H1 (cell line): ENCODE measurements at regions not wholly inside any gene's neighbourhood (a gene's known extent, or its start where the extent isn't known, plus 50 kb on each side); places are given as distances from the start of the nearest gene placed in this dataset.

ENCODE experiments used
- BACH1 ChIP-seq: IDR thresholded peaks from 2 replicates; pipeline ENCODE4 v1.6.1; 2012; ENCODE audit warnings: low read length, improper control_type of control experiment
- EZH2 ChIP-seq: fragments of 200-600 bp; sonication (generic); IDR thresholded peaks from 2 replicates; pipeline ENCODE4 v1.7.1; 2012; ENCODE audit warnings: low read depth, mild to moderate bottlenecking, moderate library complexity, low read length, inconsistent platforms; ENCODE audit not compliant: severe bottlenecking
- KDM1A ChIP-seq: fragments of 200-600, 300-600 bp; sonication (generic); IDR thresholded peaks from 2 replicates; pipeline ENCODE4 v1.7.1; 2016; ENCODE audit warnings: mild to moderate bottlenecking, low read length, borderline replicate concordance
- KDM5A ChIP-seq: fragments of 200-600 bp; IDR thresholded peaks from 2 replicates; pipeline ENCODE4 v1.7.1; 2012; ENCODE audit warnings: mild to moderate bottlenecking, low read length, inconsistent platforms, mixed read lengths
- POLR2AphosphoS5 ChIP-seq: IDR thresholded peaks from 2 replicates; pipeline ENCODE4 v1.6.1; 2011; ENCODE audit warnings: low read depth, low read length
- RAD21 ChIP-seq, 2 experiments: IDR thresholded peaks in 1 of 2; conservative IDR thresholded peaks in 1 of 2; 2 replicates each; pipeline ENCODE4 v1.6.1; 2011; ENCODE audit warnings: low read depth in 2 of 2, low read length in 2 of 2, improper control_type of control experiment in 1 of 2, inconsistent platforms in 1 of 2, mild to moderate bottlenecking in 1 of 2, moderate library complexity in 1 of 2
- RBBP5 ChIP-seq: IDR thresholded peaks from 2 replicates; pipeline ENCODE4 v1.7.1; 2012; ENCODE audit warnings: low read depth, mild to moderate bottlenecking, inconsistent platforms, low read length, moderate library complexity, borderline replicate concordance
- RFX5 ChIP-seq: IDR thresholded peaks from 2 replicates; pipeline ENCODE4 v1.6.1; 2011; ENCODE audit warnings: low read depth, low read length, improper control_type of control experiment, borderline replicate concordance
- SP1 ChIP-seq: IDR thresholded peaks from 2 replicates; pipeline ENCODE4 v1.6.1; 2011; ENCODE audit warnings: low read depth, low read length
- SP4 ChIP-seq: IDR thresholded peaks from 2 replicates; pipeline ENCODE4 v1.6.1; 2012; ENCODE audit warnings: low read length, inconsistent platforms
- TAF1 ChIP-seq: IDR thresholded peaks from 2 replicates; pipeline ENCODE4 v1.6.1; 2011; ENCODE audit warnings: mild to moderate bottlenecking, low read depth, low read length
- TBP ChIP-seq: IDR thresholded peaks from 2 replicates; pipeline ENCODE4 v1.6.1; 2011; ENCODE audit warnings: low read depth, low read length, improper control_type of control experiment
- ZNF274 ChIP-seq: IDR thresholded peaks from 2 replicates; pipeline ENCODE4 v1.7.0; 2012; ENCODE audit warnings: low read length, borderline replicate concordance; ENCODE audit errors: extremely low read depth
- TF ChIP-seq, protein P1 (sequence below), 3 experiments: IDR thresholded peaks; 1 replicate in 2 of 3; 2 replicates in 1 of 3; pipeline versions ENCODE4 v1.5.1 to v1.6.1; 2011; ENCODE audit warnings: low read length in 3 of 3, mild to moderate bottlenecking in 3 of 3, inconsistent platforms in 2 of 3, low read depth in 1 of 3, moderate library complexity in 1 of 3; ENCODE audit not compliant: insufficient read depth in 1 of 3; ENCODE audit errors: control extremely low read depth in 1 of 3

DNA sequence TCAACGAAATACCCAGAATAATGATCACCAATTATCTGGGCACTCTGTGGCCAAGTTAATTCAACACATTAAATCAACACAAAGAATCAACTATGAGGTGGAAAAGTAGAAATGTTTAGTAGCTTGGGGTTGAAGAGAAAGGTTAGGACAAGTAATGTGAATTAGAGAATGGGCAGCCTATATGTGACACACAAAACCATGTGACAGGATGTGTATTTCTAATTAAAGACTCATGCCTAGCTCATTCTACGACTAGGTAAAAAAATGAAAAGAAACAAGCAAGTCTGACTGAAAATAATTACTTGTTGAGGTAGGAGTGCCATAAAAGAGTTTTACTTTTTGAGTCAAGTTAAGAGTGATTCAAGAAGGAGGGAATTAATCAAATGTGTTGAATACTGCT, 2646.0 kb upstream of the PCDH20 start:
- TF ChIP-seq POLR2AphosphoS5, result no peak
- no peak for TF ChIP-seq KDM5A
- no peak for TF ChIP-seq KDM1A
- TF ChIP-seq SP4, result no peak
- no peak for TF ChIP-seq ZNF274
- TF ChIP-seq, protein P1, sequence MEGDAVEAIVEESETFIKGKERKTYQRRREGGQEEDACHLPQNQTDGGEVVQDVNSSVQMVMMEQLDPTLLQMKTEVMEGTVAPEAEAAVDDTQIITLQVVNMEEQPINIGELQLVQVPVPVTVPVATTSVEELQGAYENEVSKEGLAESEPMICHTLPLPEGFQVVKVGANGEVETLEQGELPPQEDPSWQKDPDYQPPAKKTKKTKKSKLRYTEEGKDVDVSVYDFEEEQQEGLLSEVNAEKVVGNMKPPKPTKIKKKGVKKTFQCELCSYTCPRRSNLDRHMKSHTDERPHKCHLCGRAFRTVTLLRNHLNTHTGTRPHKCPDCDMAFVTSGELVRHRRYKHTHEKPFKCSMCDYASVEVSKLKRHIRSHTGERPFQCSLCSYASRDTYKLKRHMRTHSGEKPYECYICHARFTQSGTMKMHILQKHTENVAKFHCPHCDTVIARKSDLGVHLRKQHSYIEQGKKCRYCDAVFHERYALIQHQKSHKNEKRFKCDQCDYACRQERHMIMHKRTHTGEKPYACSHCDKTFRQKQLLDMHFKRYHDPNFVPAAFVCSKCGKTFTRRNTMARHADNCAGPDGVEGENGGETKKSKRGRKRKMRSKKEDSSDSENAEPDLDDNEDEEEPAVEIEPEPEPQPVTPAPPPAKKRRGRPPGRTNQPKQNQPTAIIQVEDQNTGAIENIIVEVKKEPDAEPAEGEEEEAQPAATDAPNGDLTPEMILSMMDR (IDR thresholded peaks at IDR 0.05; ENCODE audit: control extremely low read depth in 1 of 3, insufficient read depth in 1 of 3, low read depth in 1 of 3, low read length in 3 of 3), result no peak
- no peak for TF ChIP-seq RBBP5
- no peak for TF ChIP-seq TBP
- no peak for TF ChIP-seq TAF1
- no peak for TF ChIP-seq SP1
- TF ChIP-seq RFX5, result no peak
- no peak for TF ChIP-seq RAD21 (IDR thresholded peaks at IDR 0.05 in 1 of 2, conservative IDR thresholded peaks at IDR 0.05 in 1 of 2; ENCODE audit: low read depth in 2 of 2, low read length in 2 of 2)
- TF ChIP-seq EZH2, result no peak
- no peak for TF ChIP-seq BACH1
